PC-3 (cell line): ENCODE measurements at regions not wholly inside any gene's neighbourhood (a gene's known extent, or its start where the extent isn't known, plus 50 kb on each side); places are given as distances from the start of the nearest gene placed in this dataset.

Experiments used
- EZH2phosphoT487 ChIP-seq: fragments of 300-600 bp; sonication (generic); IDR thresholded peaks from 2 replicates; pipeline ENCODE4 v1.6.1; 2018; ENCODE audit warnings: mild to moderate bottlenecking, antibody characterized with exemption, low read length, borderline replicate concordance
- TF ChIP-seq, protein P1 (sequence below): fragments of 300-600 bp; sonication (generic); conservative IDR thresholded peaks from 2 replicates; pipeline ENCODE4 v1.5.1; 2017; ENCODE audit warnings: antibody characterized with exemption, low read depth, mild to moderate bottlenecking, low read length

DNA sequence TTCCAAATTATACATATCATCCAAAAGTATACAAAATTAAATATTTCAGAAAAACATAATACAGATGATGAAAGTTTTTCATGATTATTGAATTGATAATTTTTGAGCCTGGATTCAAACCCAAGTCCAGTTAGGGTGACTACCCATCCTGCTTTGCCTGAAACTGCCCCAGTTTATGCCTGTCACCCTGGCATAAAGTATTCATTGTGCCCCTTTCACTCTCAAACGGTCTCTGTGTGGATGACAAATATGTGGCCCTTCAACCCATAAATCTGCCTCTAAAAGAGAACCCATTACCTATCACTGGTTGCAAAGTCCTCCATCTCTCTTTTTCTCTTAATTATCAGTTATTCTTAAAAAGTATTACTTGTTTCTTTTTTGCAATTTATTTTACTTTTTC is 553.7 kb upstream of the JARID2 start:
- TF ChIP-seq, protein P1, sequence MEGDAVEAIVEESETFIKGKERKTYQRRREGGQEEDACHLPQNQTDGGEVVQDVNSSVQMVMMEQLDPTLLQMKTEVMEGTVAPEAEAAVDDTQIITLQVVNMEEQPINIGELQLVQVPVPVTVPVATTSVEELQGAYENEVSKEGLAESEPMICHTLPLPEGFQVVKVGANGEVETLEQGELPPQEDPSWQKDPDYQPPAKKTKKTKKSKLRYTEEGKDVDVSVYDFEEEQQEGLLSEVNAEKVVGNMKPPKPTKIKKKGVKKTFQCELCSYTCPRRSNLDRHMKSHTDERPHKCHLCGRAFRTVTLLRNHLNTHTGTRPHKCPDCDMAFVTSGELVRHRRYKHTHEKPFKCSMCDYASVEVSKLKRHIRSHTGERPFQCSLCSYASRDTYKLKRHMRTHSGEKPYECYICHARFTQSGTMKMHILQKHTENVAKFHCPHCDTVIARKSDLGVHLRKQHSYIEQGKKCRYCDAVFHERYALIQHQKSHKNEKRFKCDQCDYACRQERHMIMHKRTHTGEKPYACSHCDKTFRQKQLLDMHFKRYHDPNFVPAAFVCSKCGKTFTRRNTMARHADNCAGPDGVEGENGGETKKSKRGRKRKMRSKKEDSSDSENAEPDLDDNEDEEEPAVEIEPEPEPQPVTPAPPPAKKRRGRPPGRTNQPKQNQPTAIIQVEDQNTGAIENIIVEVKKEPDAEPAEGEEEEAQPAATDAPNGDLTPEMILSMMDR = no peak
- TF ChIP-seq EZH2phosphoT487 = no peak
